Muscle layer of colon (tissue), 2 donors: ENCODE measurements at regions not wholly inside any gene's neighbourhood (a gene's known extent, or its start where the extent isn't known, plus 50 kb on each side); places are given as distances from the start of the nearest gene placed in this dataset.

ENCODE experiments used
- H3K27ac ChIP-seq: one replicate; pipeline ENCODE4 v1.7.0; 2013; ENCODE audit warnings: low read depth, mild to moderate bottlenecking, low read length, moderate library complexity
- H3K27me3 ChIP-seq, 2 donors: one replicate each; pipeline ENCODE4 v1.7.0; 2013; ENCODE audit warnings: low read length in 2 of 2, mild to moderate bottlenecking in 2 of 2; ENCODE audit not compliant: insufficient read depth in 2 of 2, control insufficient read depth in 1 of 2
- H3K36me3 ChIP-seq: one replicate; pipeline ENCODE4 v1.7.0; 2013; ENCODE audit warnings: mild to moderate bottlenecking, low read length; ENCODE audit not compliant: insufficient read depth
- H3K4me1 ChIP-seq: one replicate; pipeline ENCODE4 v1.7.0; 2013; ENCODE audit warnings: mild to moderate bottlenecking, low read length; ENCODE audit not compliant: insufficient read depth
- H3K4me3 ChIP-seq, 2 donors: one replicate each; pipeline ENCODE4 v1.7.0; 2013; ENCODE audit warnings: low read length in 2 of 2, low read depth in 1 of 2, mild to moderate bottlenecking in 1 of 2, moderate library complexity in 1 of 2
- H3K9ac ChIP-seq: one replicate; pipeline ENCODE4 v1.7.0; 2013; ENCODE audit warnings: low read length
- H3K9me3 ChIP-seq: one replicate; pipeline ENCODE4 v1.7.0; 2013; ENCODE audit warnings: mild to moderate bottlenecking, low read length
- donor health status: abdominal sarcoma.
- donor health status: Adenocarcinoma of cecum.

- no peaks in the 10 kb centered on the region for H3K27me3 ChIP-seq
- H3K36me3 ChIP-seq = no peaks in the 10 kb centered on the region
- H3K4me3 ChIP-seq = no peak overlapping the region
- H3K9ac ChIP-seq = no peak overlapping the region
- H3K9me3 ChIP-seq = no peaks in the 10 kb centered on the region
- no peak overlapping the region for H3K27ac ChIP-seq
- no peaks in the 10 kb centered on the region for H3K4me1 ChIP-seq
Measured at GRCh38 chr10:8477300-8477699, 422.8 kb downstream of the GATA3 start.

- H3K27me3 ChIP-seq = no peaks in the 10 kb centered on the region
- H3K36me3 ChIP-seq = no peaks in the 10 kb centered on the region
- no peaks in the 10 kb centered on the region for H3K4me1 ChIP-seq
- no peak overlapping the region for H3K27ac ChIP-seq
- no peaks in the 10 kb centered on the region for H3K9me3 ChIP-seq
- H3K4me3 ChIP-seq = no peak overlapping the region
- H3K9ac ChIP-seq = no peak overlapping the region
Measured at GRCh38 chr10:8481718-8482504, 427.4 kb downstream of the GATA3 start.

- no peaks in the 10 kb centered on the region for H3K4me1 ChIP-seq
- no peaks in the 10 kb centered on the region for H3K27me3 ChIP-seq
- no peak overlapping the region for H3K9ac ChIP-seq
- H3K4me3 ChIP-seq = no peak overlapping the region
- H3K27ac ChIP-seq = no peak overlapping the region
- H3K9me3 ChIP-seq = no peaks in the 10 kb centered on the region
- H3K36me3 ChIP-seq = no peaks in the 10 kb centered on the region
Measured at GRCh38 chr10:8485032-8485431, 430.5 kb downstream of the GATA3 start.

GRCh38 chr10:8487346-8487745 lies 432.9 kb downstream of the GATA3 start:
- H3K4me3 ChIP-seq = no peak overlapping the region
- no peaks in the 10 kb centered on the region for H3K36me3 ChIP-seq
- no peaks in the 10 kb centered on the region for H3K4me1 ChIP-seq
- no peaks in the 10 kb centered on the region for H3K9me3 ChIP-seq
- no peak overlapping the region for H3K9ac ChIP-seq
- no peak overlapping the region for H3K27ac ChIP-seq
- H3K27me3 ChIP-seq = no peaks in the 10 kb centered on the region

GRCh38 chr10:8489232-8489631 lies 434.7 kb downstream of the GATA3 start:
- Histone ChIP-seq H3K4me1 (no peaks in the 10 kb centered on the region), H3K27me3 (no peaks in the 10 kb centered on the region), H3K4me3 (no peak overlapping the region)

GRCh38 chr10:8489823-8490222 lies 435.3 kb downstream of the GATA3 start:
- H3K4me3 ChIP-seq = no peak overlapping the region
- H3K9me3 ChIP-seq = no peaks in the 10 kb centered on the region
- H3K27me3 ChIP-seq = no peaks in the 10 kb centered on the region
- no peak overlapping the region for H3K9ac ChIP-seq
- no peaks in the 10 kb centered on the region for H3K36me3 ChIP-seq
- H3K4me1 ChIP-seq = no peaks in the 10 kb centered on the region
- no peak overlapping the region for H3K27ac ChIP-seq

More at GRCh38 chr10:8489232-8489631, 434.7 kb downstream of the GATA3 start:
- no peaks in the 10 kb centered on the region for H3K36me3 ChIP-seq
- no peaks in the 10 kb centered on the region for H3K9me3 ChIP-seq
- no peak overlapping the region for H3K9ac ChIP-seq
- H3K27ac ChIP-seq = no peak overlapping the region

- Histone ChIP-seq H3K9me3 (no peaks in the 10 kb centered on the region), H3K4me1 (no peaks in the 10 kb centered on the region), H3K27ac (no peak overlapping the region), H3K36me3 (no peaks in the 10 kb centered on the region), H3K27me3 (no peaks in the 10 kb centered on the region), H3K4me3 (no peak overlapping the region), H3K9ac (no peak overlapping the region)
Measured at GRCh38 chr10:8498290-8498689, 443.8 kb downstream of the GATA3 start.

GRCh38 chr10:8498881-8499280 lies 444.4 kb downstream of the GATA3 start:
- Histone ChIP-seq H3K27me3 (no peaks in the 10 kb centered on the region), H3K36me3 (no peaks in the 10 kb centered on the region), H3K9ac (no peak overlapping the region), H3K4me1 (no peaks in the 10 kb centered on the region), H3K9me3 (no peaks in the 10 kb centered on the region), H3K4me3 (no peak overlapping the region), H3K27ac (no peak overlapping the region)

GRCh38 chr10:8499312-8499711 lies 444.8 kb downstream of the GATA3 start:
- no peaks in the 10 kb centered on the region for H3K4me1 ChIP-seq
- no peak overlapping the region for H3K4me3 ChIP-seq
- H3K9me3 ChIP-seq = no peaks in the 10 kb centered on the region
- no peaks in the 10 kb centered on the region for H3K27me3 ChIP-seq
- no peak overlapping the region for H3K27ac ChIP-seq
- no peak overlapping the region for H3K9ac ChIP-seq
- no peaks in the 10 kb centered on the region for H3K36me3 ChIP-seq

- H3K4me3 ChIP-seq = no peak overlapping the region
- no peak overlapping the region for H3K9ac ChIP-seq
- no peaks in the 10 kb centered on the region for H3K4me1 ChIP-seq
- no peaks in the 10 kb centered on the region for H3K9me3 ChIP-seq
- no peak overlapping the region for H3K27ac ChIP-seq
- no peaks in the 10 kb centered on the region for H3K27me3 ChIP-seq
- H3K36me3 ChIP-seq = no peaks in the 10 kb centered on the region
Measured at GRCh38 chr10:8499752-8500390, 445.4 kb downstream of the GATA3 start.

- no peaks in the 10 kb centered on the region for H3K27me3 ChIP-seq
- H3K4me1 ChIP-seq = no peaks in the 10 kb centered on the region
- H3K9me3 ChIP-seq = no peaks in the 10 kb centered on the region
- no peak overlapping the region for H3K4me3 ChIP-seq
- no peak overlapping the region for H3K9ac ChIP-seq
- H3K36me3 ChIP-seq = no peaks in the 10 kb centered on the region
- no peak overlapping the region for H3K27ac ChIP-seq
Measured at GRCh38 chr10:8502573-8502972, 448.1 kb downstream of the GATA3 start.

GRCh38 chr10:8504499-8504898 lies 450.0 kb downstream of the GATA3 start:
- Histone ChIP-seq H3K9me3 (no peaks in the 10 kb centered on the region), H3K27me3 (no peaks in the 10 kb centered on the region), H3K36me3 (no peaks in the 10 kb centered on the region), H3K4me1 (no peaks in the 10 kb centered on the region), H3K9ac (no peak overlapping the region), H3K27ac (no peak overlapping the region), H3K4me3 (no peak overlapping the region)
